SK-N-SH treated with all-trans-retinoic acid at 6 μM for 48 hours (cell line): ENCODE measurements at regions not wholly inside any gene's neighbourhood (a gene's known extent, or its start where the extent isn't known, plus 50 kb on each side); places are given as distances from the start of the nearest gene placed in this dataset.

Source experiments
- ATAC-seq: fragments of 200-7000 bp; cut with Tn5 transposase; 3 replicates; pipeline ENCODE4 v1.9.1; 2020; ENCODE audit warnings: mild to moderate bottlenecking, moderate library complexity
- ARNTL ChIP-seq: fragments of 450-650 bp; formaldehyde crosslinking; IDR thresholded peaks from 2 replicates; pipeline ENCODE4 v1.5.0; 2020; ENCODE audit warnings: low read depth, mild to moderate bottlenecking, moderate library complexity, borderline replicate concordance
- BACH2 ChIP-seq: fragments of 250-450 bp; sonication (Bioruptor Pico); IDR thresholded peaks from 2 replicates; pipeline ENCODE4 v1.9.0; 2021; ENCODE audit warnings: mild to moderate bottlenecking, borderline replicate concordance
- CSDC2 ChIP-seq: fragments of 250-450 bp; sonication (Bioruptor Pico); IDR thresholded peaks from 2 replicates; pipeline ENCODE4 v1.5.0; 2020; ENCODE audit warnings: mild to moderate bottlenecking, moderate library complexity
- ISL1 ChIP-seq: fragments of 250-450 bp; sonication (Bioruptor Pico); IDR thresholded peaks from 2 replicates; pipeline ENCODE4 v2.1.2; 2022; ENCODE audit warnings: mild to moderate bottlenecking, moderate library complexity
- OSR1 ChIP-seq: fragments of 250-450 bp; sonication (Bioruptor Pico); IDR thresholded peaks from 2 replicates; pipeline ENCODE4 v1.8.0; 2022; ENCODE audit warnings: moderate library complexity, mild to moderate bottlenecking, inconsistent platforms
- PPARA ChIP-seq: fragments of 250-450 bp; sonication (Bioruptor Pico); IDR thresholded peaks from 2 replicates; pipeline ENCODE4 v1.5.0; 2020; ENCODE audit warnings: mild to moderate bottlenecking, borderline replicate concordance
- RARB ChIP-seq: fragments of 250-450 bp; sonication (Bioruptor Pico); IDR thresholded peaks from 2 replicates; pipeline ENCODE4 v1.8.0; 2021; ENCODE audit warnings: mild to moderate bottlenecking, moderate library complexity
- SNAI2 ChIP-seq: fragments of 250-450 bp; sonication (Bioruptor Pico); IDR thresholded peaks from 2 replicates; pipeline ENCODE4 v1.5.0; 2020; ENCODE audit warnings: mild to moderate bottlenecking, moderate library complexity
- TCF4 ChIP-seq: fragments of 250-450 bp; sonication (Bioruptor Pico); IDR thresholded peaks from 2 replicates; pipeline ENCODE4 v1.8.0; 2021; ENCODE audit warnings: mild to moderate bottlenecking, moderate library complexity, borderline replicate concordance
- TOX ChIP-seq: fragments of 250-450 bp; sonication (Bioruptor Pico); IDR thresholded peaks from 2 replicates; pipeline ENCODE4 v1.8.0; 2021; ENCODE audit warnings: mild to moderate bottlenecking, moderate library complexity, borderline replicate concordance
- ZC3H10 ChIP-seq: fragments of 250-450 bp; sonication (Bioruptor Pico); IDR thresholded peaks from 2 replicates; pipeline ENCODE4 v1.5.1; 2021; ENCODE audit warnings: mild to moderate bottlenecking, moderate library complexity
- ZFP30 ChIP-seq: fragments of 450-650 bp; formaldehyde crosslinking; IDR thresholded peaks from 2 replicates; pipeline ENCODE4 v1.5.0; 2022; ENCODE audit warnings: mild to moderate bottlenecking, moderate library complexity
- ZNF565 ChIP-seq: fragments of 450-650 bp; formaldehyde crosslinking; conservative IDR thresholded peaks from 2 replicates; pipeline ENCODE4 v1.5.0; 2020; ENCODE audit warnings: low read depth, mild to moderate bottlenecking, moderate library complexity
- ZNF70 ChIP-seq: fragments of 450-650 bp; formaldehyde crosslinking; IDR thresholded peaks from 2 replicates; pipeline ENCODE4 v1.5.0; 2020; ENCODE audit warnings: mild to moderate bottlenecking, moderate library complexity
- ZNF8 ChIP-seq: fragments of 450-650 bp; formaldehyde crosslinking; IDR thresholded peaks from 2 replicates; pipeline ENCODE4 v1.5.0; 2020; ENCODE audit warnings: mild to moderate bottlenecking, moderate library complexity
- TF ChIP-seq, protein P1 (sequence below): fragments of 250-450 bp; sonication (Bioruptor Pico); IDR thresholded peaks from 2 replicates; pipeline ENCODE4 v1.5.0; 2020; ENCODE audit warnings: mild to moderate bottlenecking, moderate library complexity
- TF ChIP-seq, protein P2 (sequence below): fragments of 250-450 bp; sonication (Bioruptor Pico); IDR thresholded peaks from 2 replicates; pipeline ENCODE4 v1.5.1; 2021; ENCODE audit warnings: mild to moderate bottlenecking, moderate library complexity
- TF ChIP-seq, protein P3 (sequence below): fragments of 250-450 bp; sonication (Bioruptor Pico); IDR thresholded peaks from 2 replicates; pipeline ENCODE4 v1.8.0; 2021; ENCODE audit warnings: low read depth, mild to moderate bottlenecking, moderate library complexity, borderline replicate concordance
- TF ChIP-seq, protein P4 (sequence below): fragments of 250-450 bp; sonication (Bioruptor Pico); IDR thresholded peaks from 2 replicates; pipeline ENCODE4 v1.5.1; 2020; ENCODE audit warnings: low read depth, mild to moderate bottlenecking, moderate library complexity

DNA sequence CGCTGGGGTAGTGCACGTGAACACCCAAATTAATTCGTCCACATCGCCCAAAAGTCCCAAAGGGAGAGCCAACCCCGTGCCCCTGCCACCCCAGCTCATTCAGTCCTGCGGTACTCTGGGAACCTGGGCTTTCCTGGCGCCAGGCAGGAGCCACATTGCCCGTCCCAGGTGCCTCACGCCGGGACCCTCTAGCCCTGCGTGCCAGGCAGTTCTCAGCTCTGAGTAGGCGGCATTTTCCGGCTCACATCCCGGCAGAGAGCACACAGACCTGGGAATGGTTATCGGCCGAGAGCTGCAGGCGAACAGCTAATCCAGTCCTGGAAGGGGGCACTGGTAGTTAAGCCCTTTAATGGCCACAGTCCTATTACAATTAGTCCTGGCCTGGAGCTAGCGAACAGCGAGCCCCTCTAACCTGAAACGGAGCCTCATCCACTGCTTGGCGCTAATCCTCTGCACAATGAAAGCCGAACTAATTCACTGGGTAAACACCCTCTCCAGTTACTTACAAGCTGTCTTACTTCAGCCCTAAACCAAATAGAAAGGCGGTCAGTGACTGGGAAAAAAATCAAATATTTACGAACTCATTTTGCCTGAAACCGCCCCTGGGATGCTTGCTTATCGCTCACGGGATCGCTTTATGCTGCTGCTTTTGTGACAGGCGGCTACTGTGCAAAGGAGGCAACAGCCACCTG is 254.6 kb upstream of the SOX14 start:
- no peak for TF ChIP-seq ZFP30 (CRISPR knock-in tag)
- no peak for TF ChIP-seq BACH2 (CRISPR knock-in tag)
- TF ChIP-seq OSR1 (CRISPR knock-in tag), result no peak
- no peak for TF ChIP-seq SNAI2 (CRISPR knock-in tag)
- TF ChIP-seq, protein P1, sequence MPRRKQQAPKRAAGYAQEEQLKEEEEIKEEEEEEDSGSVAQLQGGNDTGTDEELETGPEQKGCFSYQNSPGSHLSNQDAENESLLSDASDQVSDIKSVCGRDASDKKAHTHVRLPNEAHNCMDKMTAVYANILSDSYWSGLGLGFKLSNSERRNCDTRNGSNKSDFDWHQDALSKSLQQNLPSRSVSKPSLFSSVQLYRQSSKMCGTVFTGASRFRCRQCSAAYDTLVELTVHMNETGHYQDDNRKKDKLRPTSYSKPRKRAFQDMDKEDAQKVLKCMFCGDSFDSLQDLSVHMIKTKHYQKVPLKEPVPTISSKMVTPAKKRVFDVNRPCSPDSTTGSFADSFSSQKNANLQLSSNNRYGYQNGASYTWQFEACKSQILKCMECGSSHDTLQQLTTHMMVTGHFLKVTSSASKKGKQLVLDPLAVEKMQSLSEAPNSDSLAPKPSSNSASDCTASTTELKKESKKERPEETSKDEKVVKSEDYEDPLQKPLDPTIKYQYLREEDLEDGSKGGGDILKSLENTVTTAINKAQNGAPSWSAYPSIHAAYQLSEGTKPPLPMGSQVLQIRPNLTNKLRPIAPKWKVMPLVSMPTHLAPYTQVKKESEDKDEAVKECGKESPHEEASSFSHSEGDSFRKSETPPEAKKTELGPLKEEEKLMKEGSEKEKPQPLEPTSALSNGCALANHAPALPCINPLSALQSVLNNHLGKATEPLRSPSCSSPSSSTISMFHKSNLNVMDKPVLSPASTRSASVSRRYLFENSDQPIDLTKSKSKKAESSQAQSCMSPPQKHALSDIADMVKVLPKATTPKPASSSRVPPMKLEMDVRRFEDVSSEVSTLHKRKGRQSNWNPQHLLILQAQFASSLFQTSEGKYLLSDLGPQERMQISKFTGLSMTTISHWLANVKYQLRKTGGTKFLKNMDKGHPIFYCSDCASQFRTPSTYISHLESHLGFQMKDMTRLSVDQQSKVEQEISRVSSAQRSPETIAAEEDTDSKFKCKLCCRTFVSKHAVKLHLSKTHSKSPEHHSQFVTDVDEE, result no peak
- TF ChIP-seq, protein P2, sequence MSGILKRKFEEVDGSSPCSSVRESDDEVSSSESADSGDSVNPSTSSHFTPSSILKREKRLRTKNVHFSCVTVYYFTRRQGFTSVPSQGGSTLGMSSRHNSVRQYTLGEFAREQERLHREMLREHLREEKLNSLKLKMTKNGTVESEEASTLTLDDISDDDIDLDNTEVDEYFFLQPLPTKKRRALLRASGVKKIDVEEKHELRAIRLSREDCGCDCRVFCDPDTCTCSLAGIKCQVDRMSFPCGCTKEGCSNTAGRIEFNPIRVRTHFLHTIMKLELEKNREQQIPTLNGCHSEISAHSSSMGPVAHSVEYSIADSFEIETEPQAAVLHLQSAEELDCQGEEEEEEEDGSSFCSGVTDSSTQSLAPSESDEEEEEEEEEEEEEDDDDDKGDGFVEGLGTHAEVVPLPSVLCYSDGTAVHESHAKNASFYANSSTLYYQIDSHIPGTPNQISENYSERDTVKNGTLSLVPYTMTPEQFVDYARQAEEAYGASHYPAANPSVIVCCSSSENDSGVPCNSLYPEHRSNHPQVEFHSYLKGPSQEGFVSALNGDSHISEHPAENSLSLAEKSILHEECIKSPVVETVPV (CRISPR knock-in tag), result no peak
- TF ChIP-seq ISL1 (CRISPR knock-in tag), result no peak
- no peak for TF ChIP-seq RARB (CRISPR knock-in tag)
- TF ChIP-seq, all 23 proteins: peak for 0
- ATAC-seq, result no peak

DNA sequence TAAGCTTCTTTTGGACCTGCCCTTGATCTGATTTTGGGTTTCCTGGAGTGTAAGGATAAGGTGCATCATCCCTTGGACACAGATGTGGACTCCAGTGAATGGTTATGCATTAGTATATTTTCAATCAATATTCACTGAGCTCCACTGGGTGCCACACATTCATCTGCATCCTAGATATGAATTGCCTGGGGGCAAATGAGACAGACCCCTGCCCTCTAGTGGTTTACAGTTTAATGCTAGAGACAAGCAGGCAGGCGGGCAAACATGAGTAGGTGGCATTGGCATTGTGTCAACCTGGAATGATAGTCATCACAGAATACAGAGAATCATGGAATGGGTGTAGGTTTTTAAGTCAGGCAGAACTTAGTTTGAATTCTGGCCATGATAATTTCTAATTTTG is 252.5 kb upstream of the SOX14 start:
- TF ChIP-seq ZC3H10 (CRISPR knock-in tag), result no peak
- no peak for TF ChIP-seq CSDC2 (CRISPR knock-in tag)
- TF ChIP-seq ISL1 (CRISPR knock-in tag), result no peak
- no peak for TF ChIP-seq SNAI2 (CRISPR knock-in tag)
- no peak for TF ChIP-seq TOX (CRISPR knock-in tag)
- TF ChIP-seq, protein P1, result no peak
- TF ChIP-seq, protein P3, sequence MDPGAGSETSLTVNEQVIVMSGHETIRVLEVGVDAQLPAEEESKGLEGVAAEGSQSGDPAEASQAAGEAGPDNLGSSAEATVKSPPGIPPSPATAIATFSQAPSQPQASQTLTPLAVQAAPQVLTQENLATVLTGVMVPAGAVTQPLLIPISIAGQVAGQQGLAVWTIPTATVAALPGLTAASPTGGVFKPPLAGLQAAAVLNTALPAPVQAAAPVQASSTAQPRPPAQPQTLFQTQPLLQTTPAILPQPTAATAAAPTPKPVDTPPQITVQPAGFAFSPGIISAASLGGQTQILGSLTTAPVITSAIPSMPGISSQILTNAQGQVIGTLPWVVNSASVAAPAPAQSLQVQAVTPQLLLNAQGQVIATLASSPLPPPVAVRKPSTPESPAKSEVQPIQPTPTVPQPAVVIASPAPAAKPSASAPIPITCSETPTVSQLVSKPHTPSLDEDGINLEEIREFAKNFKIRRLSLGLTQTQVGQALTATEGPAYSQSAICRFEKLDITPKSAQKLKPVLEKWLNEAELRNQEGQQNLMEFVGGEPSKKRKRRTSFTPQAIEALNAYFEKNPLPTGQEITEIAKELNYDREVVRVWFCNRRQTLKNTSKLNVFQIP (CRISPR knock-in tag), result no peak
- no peak for TF ChIP-seq ZNF8 (CRISPR knock-in tag)
- TF ChIP-seq TCF4 (CRISPR knock-in tag), result no peak
- no peak for TF ChIP-seq ARNTL (CRISPR knock-in tag)
- TF ChIP-seq, protein P4, sequence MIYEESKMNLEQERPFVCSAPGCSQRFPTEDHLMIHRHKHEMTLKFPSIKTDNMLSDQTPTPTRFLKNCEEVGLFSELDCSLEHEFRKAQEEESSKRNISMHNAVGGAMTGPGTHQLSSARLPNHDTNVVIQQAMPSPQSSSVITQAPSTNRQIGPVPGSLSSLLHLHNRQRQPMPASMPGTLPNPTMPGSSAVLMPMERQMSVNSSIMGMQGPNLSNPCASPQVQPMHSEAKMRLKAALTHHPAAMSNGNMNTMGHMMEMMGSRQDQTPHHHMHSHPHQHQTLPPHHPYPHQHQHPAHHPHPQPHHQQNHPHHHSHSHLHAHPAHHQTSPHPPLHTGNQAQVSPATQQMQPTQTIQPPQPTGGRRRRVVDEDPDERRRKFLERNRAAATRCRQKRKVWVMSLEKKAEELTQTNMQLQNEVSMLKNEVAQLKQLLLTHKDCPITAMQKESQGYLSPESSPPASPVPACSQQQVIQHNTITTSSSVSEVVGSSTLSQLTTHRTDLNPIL, result no peak
- TF ChIP-seq, protein P2 (CRISPR knock-in tag), result no peak
- TF ChIP-seq RARB (CRISPR knock-in tag), result no peak
- no peak for TF ChIP-seq ZNF70 (CRISPR knock-in tag)
- ATAC-seq, result no peak

DNA sequence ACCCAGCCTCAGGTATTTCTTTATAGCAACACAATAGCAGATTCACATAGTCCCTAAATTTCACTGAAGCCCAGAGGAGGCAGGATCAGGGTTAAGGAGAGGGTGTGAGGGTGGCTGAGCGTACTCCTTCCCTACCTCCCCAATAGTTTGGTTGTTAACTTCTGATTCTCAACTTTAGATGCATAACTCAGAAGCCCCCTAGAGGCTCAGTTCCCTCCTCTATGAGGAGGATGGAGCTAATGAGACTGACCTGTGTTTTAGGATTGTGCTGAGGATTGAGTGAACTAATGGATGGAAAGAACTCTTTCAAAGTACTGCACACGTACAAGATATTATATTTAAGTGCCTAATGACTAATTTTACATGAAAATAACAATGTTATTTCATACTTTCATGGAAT is 249.3 kb upstream of the SOX14 start:
- TF ChIP-seq RARB (CRISPR knock-in tag) (no peak), BACH2 (CRISPR knock-in tag) (no peak), OSR1 (CRISPR knock-in tag) (no peak), ZNF565 (CRISPR knock-in tag) (no peak), PPARA (CRISPR knock-in tag) (no peak), ZNF8 (CRISPR knock-in tag) (no peak)
- ATAC-seq, result no peak
